GM19025 (cell line): ENCODE measurements at regions not wholly inside any gene's neighbourhood (a gene's known extent, or its start where the extent isn't known, plus 50 kb on each side); places are given as distances from the start of the nearest gene placed in this dataset.

Source experiments
- ATAC-seq: cut with Tn5 transposase; IDR thresholded peaks from one replicate; pipeline ENCODE4 v1.9.1; 2021; ENCODE audit warnings: mild to moderate bottlenecking, low read depth, moderate library complexity; ENCODE audit not compliant: unreplicated experiment

GRCh38 chr13:80137994-80138393 lies 202.9 kb downstream of the SPRY2 start:
- ATAC-seq, result no peak

GRCh38 chr13:80134346-80134745 lies 206.6 kb downstream of the SPRY2 start:
- no peak for ATAC-seq

DNA sequence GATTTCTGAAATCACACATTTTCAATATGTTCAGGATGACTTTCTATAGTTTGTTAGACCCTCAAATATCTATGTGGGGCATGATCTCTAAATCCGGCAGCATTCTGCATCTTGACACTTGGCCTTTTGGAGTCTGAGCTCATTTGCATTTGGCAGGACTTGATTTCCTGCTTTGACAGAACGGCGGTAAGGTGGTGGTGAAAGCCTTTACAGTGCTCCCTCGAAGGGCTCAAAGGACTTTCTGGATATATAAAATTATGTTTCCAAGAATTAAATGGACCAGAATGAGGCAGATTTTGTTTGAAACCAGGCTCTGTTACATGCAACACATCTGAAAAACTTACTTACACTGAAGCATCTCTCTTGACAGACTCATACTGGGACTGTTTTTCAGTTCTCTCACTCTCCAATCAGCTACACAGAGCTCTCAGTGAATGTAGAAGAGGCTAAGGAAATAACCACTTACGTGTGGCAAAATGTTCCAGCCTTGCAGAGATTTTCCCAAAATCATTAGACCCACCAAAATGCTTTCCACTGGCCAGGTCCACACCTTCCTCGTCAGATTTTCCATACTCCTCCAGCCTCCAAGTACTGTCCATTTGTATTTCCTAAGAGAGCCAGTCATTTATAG lies 207.2 kb downstream of the SPRY2 start:
- no peak for ATAC-seq

DNA sequence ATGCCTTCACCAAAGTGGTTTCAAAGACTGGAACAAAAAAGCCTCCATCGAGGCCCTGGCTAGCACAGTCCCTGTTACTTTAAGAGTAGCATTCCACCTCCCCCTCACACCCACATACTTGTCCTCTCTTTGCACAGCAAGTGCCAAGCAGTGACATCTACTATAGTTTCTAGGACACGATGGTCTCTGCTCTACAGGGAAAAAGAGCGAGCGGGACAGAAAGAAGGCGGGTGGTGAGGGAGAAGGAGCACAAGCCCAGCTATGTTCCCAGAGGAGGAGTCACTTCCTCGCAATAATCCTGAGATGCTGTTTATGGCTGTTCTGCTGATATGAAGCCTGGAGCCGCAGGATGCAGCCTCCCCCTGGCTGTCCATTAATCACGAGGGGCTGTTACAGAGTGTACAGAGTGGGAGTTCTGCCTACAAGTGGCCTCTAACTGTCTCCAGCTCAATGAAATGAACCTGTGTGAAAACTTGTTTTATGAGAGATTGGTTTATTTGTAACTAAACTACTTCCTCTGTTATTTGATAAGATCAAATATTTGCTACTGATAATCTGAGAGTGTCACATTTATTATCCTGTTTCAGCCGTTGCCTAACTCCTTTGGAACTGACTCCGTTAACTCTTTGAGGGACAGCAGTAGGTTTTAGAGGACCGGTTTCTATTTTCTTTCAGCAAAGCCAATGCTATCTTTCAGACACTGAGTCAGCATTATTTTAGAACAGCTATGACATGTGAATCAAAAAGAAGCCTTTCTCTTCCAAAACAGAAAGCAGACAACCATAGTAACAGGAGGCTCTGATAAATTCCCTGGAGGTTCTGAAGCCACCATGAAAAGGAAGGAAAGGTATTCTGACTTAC lies 208.0 kb downstream of the SPRY2 start:
- no peak for ATAC-seq

DNA sequence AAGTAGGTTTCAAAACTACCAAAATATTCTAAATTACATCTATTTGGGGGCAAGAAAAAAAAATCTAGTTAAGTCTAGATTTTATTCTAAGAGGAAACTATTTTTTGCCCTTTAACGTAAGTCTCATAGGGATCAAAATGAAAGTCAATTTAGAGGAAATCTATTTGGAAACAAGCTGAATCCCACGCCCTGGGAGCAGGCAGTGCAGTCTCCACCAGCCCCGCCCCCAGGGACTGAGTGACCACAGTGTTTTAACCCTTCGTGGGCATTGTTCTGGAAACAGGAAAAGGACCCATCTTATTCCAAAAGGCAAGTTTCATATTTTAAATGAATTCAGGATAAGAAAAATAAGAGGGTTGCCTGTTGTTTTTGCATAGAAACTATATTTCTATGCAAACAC lies 209.7 kb downstream of the SPRY2 start:
- no peak for ATAC-seq

DNA sequence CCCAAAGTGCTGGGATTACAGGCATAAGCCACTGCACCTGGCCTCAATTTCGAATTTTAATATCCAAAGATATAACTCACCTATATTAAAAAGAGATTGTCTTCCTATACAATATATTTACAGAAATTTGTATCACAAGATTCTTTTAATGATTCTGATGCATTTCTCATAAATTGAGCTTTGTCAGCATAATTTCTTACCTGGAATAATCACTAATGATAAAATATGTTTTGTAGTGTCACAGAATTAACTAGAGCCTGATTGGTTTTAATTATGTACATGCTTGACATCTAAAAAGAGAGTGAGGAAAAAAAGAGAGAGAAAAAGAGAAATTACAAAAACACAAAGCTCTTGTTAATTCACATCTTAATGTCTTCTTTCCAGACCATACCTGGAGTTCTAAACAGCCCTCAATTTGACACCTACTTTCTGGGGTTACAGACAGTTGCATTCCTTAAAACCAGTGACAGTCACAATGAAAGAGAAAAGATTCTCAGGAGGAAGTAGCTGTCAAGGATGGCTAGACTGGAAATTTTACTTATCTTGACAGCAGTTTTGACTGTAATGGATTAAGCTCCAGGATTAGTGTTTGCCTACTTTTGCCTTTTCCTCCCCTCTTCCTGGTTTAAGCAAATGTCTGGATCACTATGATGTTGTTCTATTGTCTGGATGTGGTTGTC lies 214.4 kb downstream of the SPRY2 start:
- ATAC-seq, result no peak

GRCh38 chr13:80123945-80124344 lies 217.0 kb downstream of the SPRY2 start:
- no peak for ATAC-seq

DNA sequence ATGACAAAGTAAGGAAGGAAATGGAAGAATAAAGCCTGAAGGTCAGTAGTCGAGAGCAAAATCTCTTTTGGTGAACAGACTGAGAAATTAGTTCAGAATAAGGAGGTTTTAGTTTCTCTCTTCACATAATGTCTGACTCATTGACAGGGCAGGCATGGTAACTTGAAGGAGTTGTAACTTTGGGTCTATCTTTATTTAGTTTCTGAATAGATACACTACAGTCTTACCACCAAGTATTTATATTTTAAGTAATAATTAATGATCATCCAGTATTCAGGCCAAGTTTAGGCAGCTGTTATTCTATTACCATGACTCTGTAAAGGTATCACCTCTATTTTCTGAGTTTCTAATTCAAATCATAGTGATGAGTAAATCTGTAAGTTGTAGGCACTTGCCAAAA lies 219.9 kb downstream of the SPRY2 start:
- ATAC-seq, result peak; percentile 46

DNA sequence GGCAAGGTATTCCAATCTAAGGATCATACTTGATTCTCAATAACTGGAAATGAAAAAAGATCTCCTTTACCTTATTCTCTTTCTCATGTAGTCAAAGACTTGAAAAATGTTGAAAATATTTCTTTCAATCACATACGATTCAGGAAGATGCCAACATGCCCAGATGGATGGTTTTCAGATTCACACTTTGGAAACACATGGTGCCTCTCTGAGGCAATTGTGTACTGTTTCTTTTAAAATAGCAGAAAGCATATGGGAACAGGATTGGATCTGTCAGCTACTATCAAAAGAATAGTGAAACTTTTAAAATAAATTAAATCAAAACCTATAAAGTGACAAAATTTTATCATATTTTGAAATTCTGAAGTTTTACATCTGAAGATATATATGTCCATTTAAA lies 222.4 kb downstream of the SPRY2 start:
- no peak for ATAC-seq

DNA sequence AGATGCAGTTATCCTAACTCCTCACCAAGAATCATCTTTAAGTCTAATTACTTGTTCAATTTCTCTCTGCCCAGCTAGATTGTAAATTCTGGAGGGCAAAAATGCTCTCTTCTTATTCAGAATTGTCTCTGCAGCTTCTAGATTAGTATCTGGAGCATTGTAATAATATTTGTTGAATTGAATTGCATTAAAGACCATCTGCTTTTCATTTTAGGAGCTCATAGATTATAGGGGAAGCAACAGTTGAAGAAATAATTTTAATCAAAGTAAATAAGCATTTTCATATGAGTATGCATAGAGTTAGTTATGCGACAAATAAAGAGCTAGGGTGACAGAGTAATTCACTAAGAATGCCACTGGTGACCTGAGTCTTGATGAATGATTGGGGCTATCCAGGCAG lies 222.8 kb downstream of the SPRY2 start:
- ATAC-seq, result no peak

DNA sequence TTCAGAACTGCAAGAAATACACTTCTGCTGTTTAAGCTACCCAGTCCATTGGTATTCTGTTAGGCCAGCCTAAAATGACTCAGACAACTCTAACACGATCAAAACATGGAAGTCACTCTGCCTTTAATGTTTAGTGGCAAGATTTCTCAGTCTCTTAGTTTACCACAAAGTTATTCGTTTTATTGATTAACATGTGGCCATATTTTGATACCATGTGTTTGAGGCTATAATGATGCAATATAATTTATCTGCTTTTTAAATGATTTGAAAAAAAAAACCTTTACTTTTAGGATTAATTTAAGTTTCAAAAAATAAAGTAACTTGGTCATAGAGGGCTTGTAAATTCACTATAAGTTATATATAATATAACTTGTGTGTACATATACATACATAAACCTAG lies 223.4 kb downstream of the SPRY2 start:
- no peak for ATAC-seq

DNA sequence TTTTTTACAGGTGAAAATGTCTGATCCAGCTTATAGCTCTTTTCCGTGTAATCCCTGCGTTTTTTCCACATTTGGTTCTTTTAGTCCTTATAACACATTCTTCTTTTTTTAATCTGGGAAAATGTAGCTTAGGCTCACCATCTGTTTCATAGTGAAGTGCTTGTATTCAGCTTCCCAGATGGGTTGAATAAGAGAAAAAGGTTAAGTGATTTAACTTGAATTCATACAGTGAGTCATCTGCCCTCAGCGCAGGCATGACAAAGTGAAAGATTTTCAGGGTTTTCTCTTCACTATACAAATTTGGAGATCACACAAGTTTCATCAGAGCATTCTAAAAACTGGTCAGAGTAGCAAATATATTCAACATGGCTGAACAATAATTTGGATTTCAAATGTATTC lies 224.8 kb downstream of the SPRY2 start:
- ATAC-seq, result no peak

DNA sequence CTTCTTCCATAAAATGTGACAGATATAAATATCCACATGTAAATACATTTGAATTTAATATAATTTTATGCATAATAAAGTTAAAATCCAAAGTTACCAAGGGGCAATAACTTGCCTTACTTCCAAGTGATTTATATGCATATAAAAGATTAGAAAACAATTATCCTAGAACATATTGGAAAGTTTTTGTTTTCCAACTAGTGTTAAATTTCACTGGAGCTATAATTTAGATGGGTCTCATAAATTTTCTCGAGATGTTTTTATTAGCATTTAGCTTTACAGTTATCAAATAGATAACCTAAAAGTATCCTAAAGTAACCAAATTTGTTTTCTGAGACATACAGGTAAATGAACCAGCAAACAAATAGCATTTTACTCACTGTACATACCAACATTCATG lies 225.3 kb downstream of the SPRY2 start:
- no peak for ATAC-seq

DNA sequence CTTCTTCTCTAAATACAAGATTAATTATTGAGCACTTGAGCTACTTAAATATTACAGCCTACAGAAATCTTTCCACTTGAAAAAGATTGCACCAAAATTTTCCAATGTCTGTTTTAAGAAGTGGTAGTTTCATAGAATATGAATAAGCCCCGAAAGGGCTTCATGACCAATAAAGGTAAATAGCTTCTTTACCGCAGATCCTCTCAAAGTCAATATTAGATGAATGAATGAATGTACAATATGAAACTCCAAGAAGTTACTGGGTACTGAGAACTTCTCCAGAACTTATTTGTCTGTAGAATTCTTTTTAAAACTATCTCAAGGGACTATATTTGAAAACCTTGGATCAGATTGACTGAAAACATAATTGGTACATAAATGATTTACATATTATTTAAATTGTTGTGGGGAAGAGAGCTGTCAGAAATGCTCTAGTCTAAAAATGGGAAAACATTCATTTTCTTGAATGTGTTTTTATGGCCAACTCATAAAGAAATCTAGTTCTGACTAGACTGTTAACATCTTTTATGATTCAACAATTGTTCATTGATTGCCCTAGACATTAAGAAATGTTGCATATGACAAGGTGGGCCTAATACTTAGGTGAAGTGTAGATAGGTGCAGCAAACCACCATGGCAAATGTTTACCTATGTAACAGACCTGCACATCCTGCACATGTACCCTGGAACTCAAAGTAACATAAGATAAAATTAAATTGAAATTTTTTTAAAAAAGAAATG lies 227.0 kb downstream of the SPRY2 start:
- ATAC-seq, result no peak

DNA sequence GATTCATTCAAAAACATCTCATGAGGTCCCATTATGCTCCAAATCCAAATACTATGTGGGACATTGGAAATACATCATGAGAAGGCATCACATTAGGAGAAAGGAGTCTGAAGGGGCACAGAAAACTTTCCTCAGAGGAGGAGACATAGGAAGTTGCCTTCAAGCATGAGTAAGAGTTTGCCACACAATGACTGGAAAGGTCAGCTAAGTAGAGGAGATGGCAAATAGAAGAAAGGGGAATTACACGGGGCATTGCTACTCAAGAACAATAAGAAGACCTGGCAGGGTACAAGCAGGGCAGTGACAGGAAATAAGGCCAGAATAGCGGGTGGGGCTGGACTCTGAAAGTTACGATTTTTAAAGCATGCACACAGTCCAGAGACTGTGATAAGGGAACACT lies 231.6 kb downstream of the SPRY2 start:
- ATAC-seq, result no peak

- no peak for ATAC-seq
These were observed 235.6 kb downstream of the SPRY2 start for GRCh38 chr13:80105350-80105749.

- ATAC-seq, result no peak
These were observed 239.9 kb downstream of the SPRY2 start for GRCh38 chr13:80101040-80101439.

- no peak for ATAC-seq
These were observed 240.3 kb downstream of the SPRY2 start for GRCh38 chr13:80100636-80101035.

DNA sequence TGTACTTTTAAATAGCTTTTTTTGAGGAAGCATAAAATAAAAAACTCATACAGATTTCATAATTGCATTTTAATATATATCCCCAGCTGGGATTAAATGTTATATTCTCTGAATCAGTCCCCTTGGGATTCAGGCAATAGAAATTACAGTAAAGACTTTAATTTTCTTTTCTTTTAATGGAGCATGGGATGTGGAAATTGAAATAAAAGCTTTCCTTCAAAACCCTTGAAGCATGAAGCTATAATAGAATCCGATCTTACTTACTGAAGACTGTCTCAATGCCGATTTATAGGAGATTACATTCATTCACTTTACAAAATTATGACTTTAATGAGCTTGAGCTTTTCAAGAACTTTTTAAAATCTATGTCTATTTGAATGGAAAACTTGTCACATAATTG lies 243.4 kb downstream of the SPRY2 start:
- ATAC-seq, result no peak

DNA sequence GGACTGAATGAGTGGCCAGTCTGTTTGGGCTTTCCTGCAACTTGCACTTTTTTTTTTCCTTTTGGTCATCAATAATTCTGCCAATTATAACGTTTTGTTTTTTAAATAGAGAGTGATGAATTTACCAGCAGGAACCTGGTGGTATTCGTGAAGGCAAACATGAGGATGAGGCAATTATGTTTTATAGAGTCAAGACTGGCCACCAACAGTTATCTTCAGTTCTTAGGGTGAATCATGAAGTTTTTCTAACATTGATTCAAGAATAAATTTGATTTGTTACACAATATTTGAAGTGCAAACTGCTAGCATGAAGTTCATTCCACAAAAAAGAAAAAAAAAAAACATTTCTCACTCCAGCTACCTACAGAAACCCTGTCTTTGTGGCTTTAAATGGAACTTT lies 244.5 kb downstream of the SPRY2 start:
- ATAC-seq, result no peak

- ATAC-seq, result no peak
These were observed 246.4 kb downstream of the SPRY2 start for GRCh38 chr13:80094526-80094925.
